NT2/D1 (cell line): ENCODE measurements at regions not wholly inside any gene's neighbourhood (a gene's known extent, or its start where the extent isn't known, plus 50 kb on each side); places are given as distances from the start of the nearest gene placed in this dataset.

ENCODE experiments used
- DNase-seq: peaks from one replicate; pipeline ENCODE4 v3.0.0-alpha.2; 2011; ENCODE audit warnings: low read depth, low spot score
- H3K27me3 ChIP-seq: 2 replicates; pipeline ENCODE4 v1.6.0; 2011; ENCODE audit warnings: mild to moderate bottlenecking; ENCODE audit not compliant: insufficient read length, insufficient read depth
- H3K36me3 ChIP-seq: 2 replicates; pipeline ENCODE4 v1.6.1; 2011; ENCODE audit warnings: mild to moderate bottlenecking, low read length, mixed read lengths; ENCODE audit not compliant: insufficient read depth, insufficient read length
- H3K4me1 ChIP-seq: 2 replicates; pipeline ENCODE4 v1.5.1; 2011; ENCODE audit not compliant: insufficient read depth, insufficient read length
- H3K4me3 ChIP-seq: 2 replicates; pipeline ENCODE4 v1.5.1; 2011; ENCODE audit warnings: low read depth; ENCODE audit not compliant: insufficient read length
- H3K9ac ChIP-seq: 2 replicates; pipeline ENCODE4 v1.6.0; 2011; ENCODE audit warnings: low read depth; ENCODE audit not compliant: insufficient read length
- H3K9me3 ChIP-seq: 2 replicates; pipeline ENCODE4 v1.5.1; 2011; ENCODE audit warnings: mild to moderate bottlenecking, low read length; ENCODE audit not compliant: insufficient read depth
- SUZ12 ChIP-seq: IDR thresholded peaks from 2 replicates; pipeline ENCODE4 v1.6.1; 2011; ENCODE audit not compliant: insufficient read length, insufficient read depth; ENCODE audit errors: extremely low read depth
- YY1 ChIP-seq: IDR thresholded peaks from 2 replicates; pipeline ENCODE4 v1.6.1; 2011; ENCODE audit not compliant: insufficient read length, insufficient read depth
- ZNF274 ChIP-seq: IDR thresholded peaks from 2 replicates; pipeline ENCODE4 v1.6.1; 2011; ENCODE audit warnings: mild to moderate bottlenecking, low read depth, low read length

DNA sequence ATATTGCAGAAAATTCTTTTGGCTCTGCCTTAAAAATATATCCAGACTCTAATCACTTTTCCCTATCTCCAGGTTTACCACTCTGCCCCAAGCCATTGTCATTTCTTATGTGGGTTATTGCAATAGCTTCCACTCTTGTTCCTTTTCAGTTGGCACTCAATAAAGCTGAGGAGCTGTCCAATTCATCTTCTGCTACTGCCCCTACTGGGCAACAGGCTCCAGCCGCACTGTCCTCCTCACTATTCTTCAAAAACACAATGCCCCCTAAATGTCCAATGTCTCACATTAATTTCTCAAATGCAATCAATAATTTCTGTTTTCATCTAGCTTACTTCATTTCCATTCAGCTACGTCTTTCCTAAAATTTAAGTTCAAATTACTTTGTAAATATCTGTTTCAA is 1262.5 kb upstream of the CDH2 start:
- Histone ChIP-seq H3K9ac (no peak overlapping the region), H3K27me3 (no peaks in the 10 kb centered on the region), H3K4me3 (no peak overlapping the region), H3K36me3 (no peaks in the 10 kb centered on the region), H3K9me3 (no peaks in the 10 kb centered on the region), H3K4me1 (no peaks in the 10 kb centered on the region)
- no peak for DNase-seq
- TF ChIP-seq YY1 (no peak), SUZ12 (no peak), ZNF274 (no peak)

DNA sequence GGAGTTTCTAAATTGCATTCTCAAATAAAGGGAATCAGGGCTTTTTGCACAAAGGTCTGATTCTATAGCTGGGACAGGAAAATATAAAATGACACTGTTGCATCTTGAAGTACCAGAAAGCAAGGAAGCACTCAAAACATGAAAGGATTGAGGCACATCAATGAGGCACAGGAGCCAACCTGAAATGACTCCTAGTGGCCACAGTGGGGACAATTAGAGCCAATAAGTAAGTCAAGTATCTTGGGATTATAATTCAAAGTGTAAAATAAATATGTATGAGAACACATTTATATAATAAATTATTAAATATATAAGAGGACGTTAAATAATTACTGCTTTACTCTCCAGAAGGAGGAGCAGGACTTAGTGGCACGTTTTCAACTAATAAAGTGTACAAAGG is 1259.5 kb upstream of the CDH2 start:
- TF ChIP-seq SUZ12: no peak
- TF ChIP-seq YY1: no peak
- H3K27me3 ChIP-seq: no peaks in the 10 kb centered on the region
- no peak overlapping the region for H3K9ac ChIP-seq
- H3K4me3 ChIP-seq: no peak overlapping the region
- H3K36me3 ChIP-seq: no peaks in the 10 kb centered on the region
- H3K4me1 ChIP-seq: no peaks in the 10 kb centered on the region
- DNase-seq: no peak
- no peaks in the 10 kb centered on the region for H3K9me3 ChIP-seq

DNA sequence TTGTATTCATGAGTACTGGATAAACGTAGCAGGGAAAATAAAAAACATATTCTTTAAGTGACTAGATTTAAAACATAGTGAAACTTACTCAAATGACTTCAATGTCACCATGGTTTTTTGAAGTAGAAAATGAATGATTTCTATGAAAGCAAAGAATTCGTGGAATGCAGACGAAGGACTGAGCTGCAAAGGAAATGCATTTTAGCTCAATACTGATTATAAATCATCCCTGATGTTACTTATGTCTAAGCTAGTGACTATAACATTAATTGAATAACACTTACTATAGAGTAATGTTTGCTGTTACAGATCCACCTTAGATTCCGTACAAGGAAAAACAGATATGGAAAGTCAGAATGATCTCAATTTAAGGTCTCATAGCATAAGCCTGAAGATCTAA is 1257.7 kb upstream of the CDH2 start:
- no peaks in the 10 kb centered on the region for H3K36me3 ChIP-seq
- H3K4me3 ChIP-seq: no peak overlapping the region
- H3K9me3 ChIP-seq: no peaks in the 10 kb centered on the region; the same call in 1 of the 2 replicates
- TF ChIP-seq SUZ12: no peak
- TF ChIP-seq ZNF274: no peak
- TF ChIP-seq YY1: no peak
- no peaks in the 10 kb centered on the region for H3K27me3 ChIP-seq
- DNase-seq: no peak
- H3K9ac ChIP-seq: no peak overlapping the region
- H3K4me1 ChIP-seq: no peaks in the 10 kb centered on the region

DNA sequence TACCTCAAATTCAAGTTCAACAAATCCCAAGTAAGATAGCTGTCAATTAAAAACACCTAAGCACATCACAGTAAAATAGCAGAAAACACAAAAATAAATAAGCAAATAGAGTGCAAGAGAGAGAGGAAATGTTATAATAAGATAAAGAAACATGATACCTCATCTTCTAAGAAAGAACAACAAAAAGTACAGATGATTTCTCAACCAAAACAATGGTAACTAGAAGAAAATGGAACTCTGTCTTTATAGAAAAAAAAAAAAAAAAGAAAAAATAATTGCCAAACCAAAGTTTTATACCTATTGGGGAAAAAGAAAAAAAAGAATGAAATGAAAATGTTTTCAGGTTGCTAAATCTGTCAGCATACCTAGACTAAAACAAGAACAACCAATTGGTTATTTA is 1253.5 kb upstream of the CDH2 start:
- Histone ChIP-seq H3K9me3 (no peaks in the 10 kb centered on the region; the same call in 1 of the 2 replicates), H3K4me3 (no peak overlapping the region), H3K36me3 (no peaks in the 10 kb centered on the region), H3K9ac (no peak overlapping the region), H3K27me3 (no peaks in the 10 kb centered on the region), H3K4me1 (no peaks in the 10 kb centered on the region)
- TF ChIP-seq YY1 (no peak), SUZ12 (no peak), ZNF274 (no peak)
- DNase-seq: no peak

DNA sequence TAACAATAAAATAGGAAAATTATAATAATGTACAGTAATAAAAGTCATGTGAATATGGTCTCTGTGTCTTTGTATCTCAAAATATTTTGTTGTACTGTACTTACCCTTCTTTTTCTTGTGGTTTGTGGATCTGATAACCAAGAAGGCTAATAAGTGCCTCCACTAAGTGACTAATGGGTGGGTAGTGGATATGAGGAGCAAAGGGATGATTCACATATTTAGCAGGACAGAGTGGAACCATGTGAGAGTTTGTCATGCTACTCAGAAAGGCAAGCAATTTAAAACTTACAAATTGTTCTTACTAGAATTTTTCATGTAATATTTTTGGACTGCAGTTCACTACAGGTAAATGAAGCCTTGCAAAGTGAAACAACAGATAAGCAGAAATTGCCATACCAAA is 1241.2 kb upstream of the CDH2 start:
- Histone ChIP-seq H3K36me3 (no peaks in the 10 kb centered on the region), H3K9me3 (no peaks in the 10 kb centered on the region), H3K4me1 (no peaks in the 10 kb centered on the region), H3K4me3 (no peak overlapping the region), H3K9ac (no peak overlapping the region), H3K27me3 (no peaks in the 10 kb centered on the region)
- TF ChIP-seq ZNF274 (no peak), SUZ12 (no peak), YY1 (no peak)
- DNase-seq: no peak

DNA sequence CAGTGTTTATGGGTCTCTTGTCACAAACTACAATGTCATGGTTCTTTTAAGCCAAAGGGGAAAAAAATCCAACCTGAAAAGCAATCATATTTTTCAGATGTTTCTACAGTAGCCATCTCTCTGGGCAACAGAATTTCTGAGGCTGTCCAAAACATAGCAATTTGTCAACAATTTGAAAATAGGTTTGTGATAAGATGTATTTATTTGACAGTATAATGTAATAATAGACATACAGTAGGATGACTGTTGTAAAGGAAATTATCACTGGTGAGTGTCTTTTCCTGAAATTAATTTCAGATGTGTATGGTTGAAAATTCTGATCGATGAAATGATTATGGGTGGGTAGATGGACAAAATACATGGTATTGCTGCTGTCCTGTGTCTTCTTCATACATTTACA is 1230.1 kb upstream of the CDH2 start:
- Histone ChIP-seq H3K4me1 (no peaks in the 10 kb centered on the region), H3K27me3 (no peaks in the 10 kb centered on the region), H3K36me3 (no peaks in the 10 kb centered on the region), H3K9ac (no peak overlapping the region), H3K4me3 (no peak overlapping the region), H3K9me3 (no peaks in the 10 kb centered on the region)
- DNase-seq: no peak
- TF ChIP-seq SUZ12: no peak
- TF ChIP-seq ZNF274: no peak
- TF ChIP-seq YY1: no peak

DNA sequence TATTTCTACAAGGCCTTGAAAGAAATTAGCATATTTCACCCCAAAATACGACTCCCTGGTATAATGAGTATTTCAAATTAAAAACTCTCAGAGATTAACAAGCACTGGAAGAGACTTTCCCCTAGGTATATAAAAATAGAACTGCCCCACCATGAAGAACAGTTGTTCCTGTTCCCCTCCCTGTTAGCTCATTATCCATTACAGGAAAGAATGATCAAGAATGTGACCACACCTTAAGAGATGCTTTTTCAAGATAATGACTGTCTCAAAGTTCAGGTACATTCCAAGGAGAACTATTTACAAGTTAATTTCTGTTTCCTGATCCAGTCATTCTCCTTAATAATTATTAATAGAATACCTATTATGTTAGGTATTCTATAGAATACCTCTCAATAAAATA is 1220.6 kb upstream of the CDH2 start:
- no peak overlapping the region for H3K4me3 ChIP-seq
- H3K4me1 ChIP-seq: no peaks in the 10 kb centered on the region
- no peaks in the 10 kb centered on the region for H3K27me3 ChIP-seq
- no peak for TF ChIP-seq ZNF274
- no peak for TF ChIP-seq YY1
- TF ChIP-seq SUZ12: no peak
- H3K9me3 ChIP-seq: no peaks in the 10 kb centered on the region
- no peaks in the 10 kb centered on the region for H3K36me3 ChIP-seq
- DNase-seq: no peak
- H3K9ac ChIP-seq: no peak overlapping the region

DNA sequence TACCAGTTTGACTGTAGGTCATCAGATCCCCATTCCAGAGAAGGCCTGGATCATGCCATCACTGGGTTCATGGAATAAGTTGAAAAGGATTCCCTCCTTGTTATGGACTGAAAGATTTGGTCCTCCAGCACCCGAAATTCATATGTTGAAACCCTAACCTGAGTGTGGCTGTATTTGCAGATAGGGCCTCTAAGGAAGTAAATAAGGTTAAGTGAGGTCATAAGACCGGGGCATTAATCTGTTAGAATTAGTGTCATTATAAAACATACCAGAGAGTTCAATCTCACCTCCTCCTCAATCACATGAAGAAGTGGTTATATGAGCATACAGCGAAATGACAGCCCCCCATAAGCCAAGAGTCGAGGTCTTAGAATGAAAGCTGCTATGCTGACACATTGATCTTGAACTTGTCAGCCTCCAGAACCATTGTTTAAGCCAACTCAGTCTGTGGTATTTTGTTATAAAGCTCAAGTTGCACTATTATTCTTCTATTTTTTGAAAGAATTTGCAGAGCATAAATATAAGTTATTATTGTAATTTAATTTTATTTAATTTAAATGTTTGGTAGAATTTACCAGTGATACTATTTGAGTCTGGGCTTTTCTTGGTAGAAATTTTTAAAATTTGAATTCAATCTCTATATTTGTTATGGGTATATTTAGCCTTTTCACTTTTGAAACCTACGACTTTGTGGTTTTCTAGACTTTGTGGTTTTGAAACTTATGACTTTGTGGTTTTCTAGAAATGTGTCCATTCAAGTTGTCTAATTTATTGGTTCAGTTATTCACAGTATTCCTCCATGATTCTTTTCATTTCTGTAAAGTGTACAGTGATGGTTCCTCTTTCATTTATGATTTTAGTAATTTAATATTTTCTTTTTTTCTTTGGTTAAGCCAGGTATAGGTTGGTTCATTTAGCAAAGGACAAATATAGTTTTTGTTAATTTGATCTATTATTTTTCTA is 1206.7 kb upstream of the CDH2 start:
- H3K4me1 ChIP-seq: no peaks in the 10 kb centered on the region
- no peak for DNase-seq
- H3K36me3 ChIP-seq: no peaks in the 10 kb centered on the region
- no peaks in the 10 kb centered on the region for H3K9me3 ChIP-seq
- no peaks in the 10 kb centered on the region for H3K27me3 ChIP-seq
- TF ChIP-seq YY1 (no peak), ZNF274 (no peak), SUZ12 (no peak)
- no peak overlapping the region for H3K4me3 ChIP-seq
- no peak overlapping the region for H3K9ac ChIP-seq
